ENCODE measurements at regions not wholly inside any gene's neighbourhood (a gene's known extent, or its start where the extent isn't known, plus 50 kb on each side); places are given as distances from the start of the nearest gene placed in this dataset.

DNA sequence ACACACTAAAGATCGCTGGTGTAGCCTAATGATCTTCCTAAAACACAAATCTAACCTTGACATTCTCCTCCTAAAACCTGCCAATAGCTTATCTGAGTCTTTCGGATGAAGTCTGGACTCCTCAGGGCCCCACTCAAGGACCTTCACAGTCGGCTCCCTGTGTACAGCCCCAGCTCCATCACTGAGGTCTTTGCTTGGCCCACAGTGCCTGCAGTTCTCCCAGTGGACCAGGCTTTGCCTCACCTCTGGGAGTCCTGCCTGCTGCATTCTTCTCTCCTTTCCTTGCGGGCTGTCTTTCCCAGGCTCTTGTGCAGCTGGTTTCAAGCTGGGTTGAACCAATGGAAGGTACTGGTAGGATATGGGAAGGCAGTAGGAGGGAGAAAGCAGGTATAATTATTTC, 122.6 kb upstream of the FERMT1 start (continued):
- no peak for TF ChIP-seq YY1 (IDR thresholded peaks at IDR 0.05; ENCODE audit: extremely low read depth, insufficient replicate concordance, low read depth, low read length)
- no peak for TF ChIP-seq FOSL1 (IDR thresholded peaks at IDR 0.05; ENCODE audit: low read depth)
- no peak for TF ChIP-seq TCF7L2 (IDR thresholded peaks at IDR 0.05; ENCODE audit: borderline replicate concordance, extremely low read depth, insufficient read depth, insufficient read length)
- TF ChIP-seq POLR2A (IDR thresholded peaks at IDR 0.05; ENCODE audit: borderline replicate concordance, extremely low read depth, insufficient read depth, insufficient read length), result no peak

DNA sequence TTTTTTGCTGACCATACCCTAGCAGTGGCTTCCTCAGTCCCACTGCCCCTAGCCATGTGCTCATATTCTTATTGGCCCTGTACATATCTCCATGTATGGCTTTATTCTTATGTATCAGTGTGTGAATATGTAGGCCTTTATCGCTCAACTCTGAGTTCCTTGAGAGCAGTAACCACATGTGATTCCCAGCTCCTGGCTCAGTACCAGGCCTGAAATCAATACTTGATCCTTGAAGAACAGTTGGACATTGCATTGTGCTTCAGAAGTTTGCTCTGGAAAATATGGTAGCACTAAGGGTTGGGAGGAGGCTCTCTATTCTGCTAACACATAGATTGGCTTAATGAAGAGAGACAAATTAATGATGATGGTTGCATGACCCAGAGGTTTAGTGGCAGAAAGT, 118.8 kb upstream of the FERMT1 start:
- H3K4me1 ChIP-seq (ENCODE audit: control insufficient read depth in 1 of 2, insufficient read depth in 2 of 2, low read length in 2 of 2), result no peaks in the 10 kb centered on the region
- ChIA-PET POLR2A (no interaction called here), CTCF (no interaction called here), RAD21 (ENCODE audit: low non-redundant PET in 1 of 2, low total read pairs in 2 of 2, uncharacterized antibody in 2 of 2, unreplicated experiment in 2 of 2) (no interaction called here)
- no peaks in the 10 kb centered on the region for H3K9me2 ChIP-seq (ENCODE audit: insufficient read depth)
- no peaks in the 10 kb centered on the region for H3K79me2 ChIP-seq (ENCODE audit: insufficient read depth, low read length)
- no peak overlapping the region for H3K9ac ChIP-seq (ENCODE audit: low read length)
- no TSS peak for BruUV-seq (replicated peaks)
- no peak for ATAC-seq
- H3K4me3 ChIP-seq (replicated peaks in 1 of 2; ENCODE audit: low read depth in 1 of 2, low read length in 2 of 2), result no peak overlapping the region
- no peaks in the 10 kb centered on the region for H3K36me3 ChIP-seq (ENCODE audit: control insufficient read depth in 1 of 2, insufficient read depth in 2 of 2, low read length in 2 of 2)
- intact Hi-C loops (cut with micrococcal nuclease), result no loop called here
- no peak for DNase-seq (ENCODE audit: low read depth, low spot score)
- TF ChIP-seq SP1 (IDR thresholded peaks at IDR 0.05; ENCODE audit: low read depth) (no peak), ZFX (IDR thresholded peaks at IDR 0.05) (no peak), EZH2phosphoT487 (IDR thresholded peaks at IDR 0.05; ENCODE audit: borderline replicate concordance) (no peak)
- no peak overlapping the region for H3K27ac ChIP-seq (ENCODE audit: low read depth, low read length)
- no peaks in the 10 kb centered on the region for H4K20me1 ChIP-seq (ENCODE audit: insufficient read depth)
- H3K9me3 ChIP-seq (ENCODE audit: control insufficient read depth in 1 of 2, insufficient read depth in 1 of 2, low read depth in 1 of 2, low read length in 2 of 2), result no peaks in the 10 kb centered on the region
- no peak overlapping the region for H3K4me2 ChIP-seq (ENCODE audit: low read length)
- no peaks in the 10 kb centered on the region for H3K27me3 ChIP-seq (ENCODE audit: insufficient read depth, low read length)
- no peak overlapping the region for H2AFZ ChIP-seq (ENCODE audit: low read depth, low read length, poor library complexity, severe bottlenecking)

DNA sequence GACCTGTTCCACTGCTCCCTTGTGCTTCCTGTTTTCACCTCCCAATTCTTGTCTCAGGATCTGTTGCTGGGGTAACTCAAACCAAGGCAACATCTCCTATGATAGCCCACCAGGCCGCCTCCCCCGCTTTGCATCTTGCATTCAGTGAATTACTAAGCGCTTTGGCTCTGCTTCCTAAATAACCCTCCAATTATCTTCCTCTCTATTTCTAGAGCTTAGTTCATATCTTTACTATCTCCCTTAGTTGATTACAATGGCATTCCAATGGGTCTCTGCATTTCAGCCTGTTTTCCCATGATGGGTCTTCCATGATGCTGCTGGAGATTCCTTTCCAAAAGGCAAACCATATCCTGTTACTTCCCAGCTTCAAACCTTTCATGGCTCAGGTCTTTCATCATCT, 117.2 kb upstream of the FERMT1 start:
- Histone ChIP-seq H4K20me1 (ENCODE audit: insufficient read depth) (no peaks in the 10 kb centered on the region), H3K36me3 (ENCODE audit: control insufficient read depth in 1 of 2, insufficient read depth in 2 of 2, low read length in 2 of 2) (no peaks in the 10 kb centered on the region), H3K9me3 (ENCODE audit: control insufficient read depth in 1 of 2, insufficient read depth in 1 of 2, low read depth in 1 of 2, low read length in 2 of 2) (no peaks in the 10 kb centered on the region), H3K4me3 (replicated peaks in 1 of 2; ENCODE audit: low read depth in 1 of 2, low read length in 2 of 2) (no peak overlapping the region), H3K27ac (ENCODE audit: low read depth, low read length) (no peak overlapping the region), H3K9ac (ENCODE audit: low read length) (no peak overlapping the region), H3K4me2 (ENCODE audit: low read length) (no peak overlapping the region), H3K79me2 (ENCODE audit: insufficient read depth, low read length) (no peaks in the 10 kb centered on the region), H3K9me2 (ENCODE audit: insufficient read depth) (no peaks in the 10 kb centered on the region), H2AFZ (ENCODE audit: low read depth, low read length, poor library complexity, severe bottlenecking) (no peak overlapping the region), H3K4me1 (ENCODE audit: control insufficient read depth in 1 of 2, insufficient read depth in 2 of 2, low read length in 2 of 2) (no peaks in the 10 kb centered on the region), H3K27me3 (ENCODE audit: insufficient read depth, low read length) (no peaks in the 10 kb centered on the region)
- CTCF ChIA-PET, result no interaction called here
- POLR2A ChIA-PET, result no interaction called here
- RAD21 ChIA-PET (ENCODE audit: low non-redundant PET in 1 of 2, low total read pairs in 2 of 2, uncharacterized antibody in 2 of 2, unreplicated experiment in 2 of 2), result no interaction called here
- no TSS peak for BruUV-seq (replicated peaks)
- intact Hi-C loops (cut with micrococcal nuclease), result no loop called here
- ATAC-seq, result no peak
- DNase-seq (ENCODE audit: low read depth, low spot score), result no peak
- TF ChIP-seq, protein P1, sequence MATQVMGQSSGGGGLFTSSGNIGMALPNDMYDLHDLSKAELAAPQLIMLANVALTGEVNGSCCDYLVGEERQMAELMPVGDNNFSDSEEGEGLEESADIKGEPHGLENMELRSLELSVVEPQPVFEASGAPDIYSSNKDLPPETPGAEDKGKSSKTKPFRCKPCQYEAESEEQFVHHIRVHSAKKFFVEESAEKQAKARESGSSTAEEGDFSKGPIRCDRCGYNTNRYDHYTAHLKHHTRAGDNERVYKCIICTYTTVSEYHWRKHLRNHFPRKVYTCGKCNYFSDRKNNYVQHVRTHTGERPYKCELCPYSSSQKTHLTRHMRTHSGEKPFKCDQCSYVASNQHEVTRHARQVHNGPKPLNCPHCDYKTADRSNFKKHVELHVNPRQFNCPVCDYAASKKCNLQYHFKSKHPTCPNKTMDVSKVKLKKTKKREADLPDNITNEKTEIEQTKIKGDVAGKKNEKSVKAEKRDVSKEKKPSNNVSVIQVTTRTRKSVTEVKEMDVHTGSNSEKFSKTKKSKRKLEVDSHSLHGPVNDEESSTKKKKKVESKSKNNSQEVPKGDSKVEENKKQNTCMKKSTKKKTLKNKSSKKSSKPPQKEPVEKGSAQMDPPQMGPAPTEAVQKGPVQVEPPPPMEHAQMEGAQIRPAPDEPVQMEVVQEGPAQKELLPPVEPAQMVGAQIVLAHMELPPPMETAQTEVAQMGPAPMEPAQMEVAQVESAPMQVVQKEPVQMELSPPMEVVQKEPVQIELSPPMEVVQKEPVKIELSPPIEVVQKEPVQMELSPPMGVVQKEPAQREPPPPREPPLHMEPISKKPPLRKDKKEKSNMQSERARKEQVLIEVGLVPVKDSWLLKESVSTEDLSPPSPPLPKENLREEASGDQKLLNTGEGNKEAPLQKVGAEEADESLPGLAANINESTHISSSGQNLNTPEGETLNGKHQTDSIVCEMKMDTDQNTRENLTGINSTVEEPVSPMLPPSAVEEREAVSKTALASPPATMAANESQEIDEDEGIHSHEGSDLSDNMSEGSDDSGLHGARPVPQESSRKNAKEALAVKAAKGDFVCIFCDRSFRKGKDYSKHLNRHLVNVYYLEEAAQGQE (IDR thresholded peaks at IDR 0.05; ENCODE audit: low read depth), result no peak
- TF ChIP-seq YY1 (IDR thresholded peaks at IDR 0.05; ENCODE audit: extremely low read depth, insufficient replicate concordance, low read depth, low read length) (no peak), JUND (IDR thresholded peaks at IDR 0.05) (no peak), TCF7L2 (IDR thresholded peaks at IDR 0.05; ENCODE audit: borderline replicate concordance, extremely low read depth, insufficient read depth, insufficient read length) (no peak), ELF1 (IDR thresholded peaks at IDR 0.05; ENCODE audit: borderline replicate concordance, low read depth) (no peak), RAD21 (IDR thresholded peaks at IDR 0.05; ENCODE audit: low read depth) (no peak), EGR1 (IDR thresholded peaks at IDR 0.05; ENCODE audit: low read depth) (no peak), POLR2AphosphoS5 (IDR thresholded peaks at IDR 0.05; ENCODE audit: low read depth, low read length) (no peak), EZH2phosphoT487 (IDR thresholded peaks at IDR 0.05; ENCODE audit: borderline replicate concordance) (no peak), CEBPB (IDR thresholded peaks at IDR 0.05; ENCODE audit: low read depth) (no peak)
- TF ChIP-seq, protein P2, sequence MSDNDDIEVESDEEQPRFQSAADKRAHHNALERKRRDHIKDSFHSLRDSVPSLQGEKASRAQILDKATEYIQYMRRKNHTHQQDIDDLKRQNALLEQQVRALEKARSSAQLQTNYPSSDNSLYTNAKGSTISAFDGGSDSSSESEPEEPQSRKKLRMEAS (IDR thresholded peaks at IDR 0.05), result no peak

Measured in HCT116 (cell line).